ENCODE measurements at regions not wholly inside any gene's neighbourhood (a gene's known extent, or its start where the extent isn't known, plus 50 kb on each side); places are given as distances from the start of the nearest gene placed in this dataset.

- no peaks in the 10 kb centered on the region for H3K27me3 ChIP-seq (ENCODE audit: insufficient read depth, low read length, poor library complexity, severe bottlenecking)
- H3F3A ChIP-seq (ENCODE audit: low read depth): no peaks in the 10 kb centered on the region
- H3K9me2 ChIP-seq (replicated peaks; ENCODE audit: low read depth, low read length): no peaks in the 10 kb centered on the region
- peak overlapping the region; percentile 63 for H3K4me2 ChIP-seq (ENCODE audit: low read depth, low read length, poor library complexity, severe bottlenecking)
- no peak overlapping the region for H3K4me3 ChIP-seq (ENCODE audit: low read length, poor library complexity, severe bottlenecking)
- H2AFZ ChIP-seq (ENCODE audit: low read length): no peak overlapping the region
- no peaks in the 10 kb centered on the region for H3K36me3 ChIP-seq (ENCODE audit: insufficient read depth, low read length)
- no peaks in the 10 kb centered on the region for H3K79me2 ChIP-seq (ENCODE audit: insufficient read depth, low read length)
- H3K4me1 ChIP-seq (ENCODE audit: insufficient read depth, low read length, poor library complexity, severe bottlenecking): peaks cover 21% of the 10 kb centered on the region
- H3K9me3 ChIP-seq (ENCODE audit: insufficient read depth, low read depth, low read length): no peaks in the 10 kb centered on the region
- no peak overlapping the region for H3K9ac ChIP-seq (ENCODE audit: low read depth, low read length, poor library complexity, severe bottlenecking)
- H4K20me1 ChIP-seq (ENCODE audit: insufficient read depth, low read length, poor library complexity, severe bottlenecking): no peaks in the 10 kb centered on the region
- TF ChIP-seq EZH2phosphoT487 (IDR thresholded peaks at IDR 0.05; ENCODE audit: borderline replicate concordance) (no peak), CTCF (conservative IDR thresholded peaks at IDR 0.05; ENCODE audit: low read length) (no peak)
These were observed 58.7 kb upstream of the SIM2 start for GRCh38 chr21:36640174-36640720.

GRCh38 chr21:36640721-36641244 is 58.1 kb upstream of the SIM2 start:
- H4K20me1 ChIP-seq (ENCODE audit: insufficient read depth, low read length, poor library complexity, severe bottlenecking): no peaks in the 10 kb centered on the region
- no peaks in the 10 kb centered on the region for H3F3A ChIP-seq (ENCODE audit: low read depth)
- H2AFZ ChIP-seq (ENCODE audit: low read length): no peak overlapping the region
- H3K4me1 ChIP-seq (ENCODE audit: insufficient read depth, low read length, poor library complexity, severe bottlenecking): peaks cover 21% of the 10 kb centered on the region
- no peaks in the 10 kb centered on the region for H3K36me3 ChIP-seq (ENCODE audit: insufficient read depth, low read length)
- no peaks in the 10 kb centered on the region for H3K9me3 ChIP-seq (ENCODE audit: insufficient read depth, low read depth, low read length)
- H3K9me2 ChIP-seq (replicated peaks; ENCODE audit: low read depth, low read length): no peaks in the 10 kb centered on the region
- H3K9ac ChIP-seq (ENCODE audit: low read depth, low read length, poor library complexity, severe bottlenecking): no peak overlapping the region
- H3K4me3 ChIP-seq (ENCODE audit: low read length, poor library complexity, severe bottlenecking): no peak overlapping the region
- TF ChIP-seq EZH2phosphoT487 (IDR thresholded peaks at IDR 0.05; ENCODE audit: borderline replicate concordance) (no peak), CTCF (conservative IDR thresholded peaks at IDR 0.05; ENCODE audit: low read length) (peak; percentile 44)
- H3K4me2 ChIP-seq (ENCODE audit: low read depth, low read length, poor library complexity, severe bottlenecking): peak overlapping the region; percentile 63
- no peaks in the 10 kb centered on the region for H3K27me3 ChIP-seq (ENCODE audit: insufficient read depth, low read length, poor library complexity, severe bottlenecking)
- no peaks in the 10 kb centered on the region for H3K79me2 ChIP-seq (ENCODE audit: insufficient read depth, low read length)

GRCh38 chr21:36641346-36641745 is 57.6 kb upstream of the SIM2 start:
- TF ChIP-seq EZH2phosphoT487 (IDR thresholded peaks at IDR 0.05; ENCODE audit: borderline replicate concordance) (no peak), CTCF (conservative IDR thresholded peaks at IDR 0.05; ENCODE audit: low read length) (no peak)
- no peaks in the 10 kb centered on the region for H3K27me3 ChIP-seq (ENCODE audit: insufficient read depth, low read length, poor library complexity, severe bottlenecking)
- no peaks in the 10 kb centered on the region for H3K9me3 ChIP-seq (ENCODE audit: insufficient read depth, low read depth, low read length)
- H3K4me1 ChIP-seq (ENCODE audit: insufficient read depth, low read length, poor library complexity, severe bottlenecking): peaks cover 21% of the 10 kb centered on the region
- H4K20me1 ChIP-seq (ENCODE audit: insufficient read depth, low read length, poor library complexity, severe bottlenecking): no peaks in the 10 kb centered on the region
- no peaks in the 10 kb centered on the region for H3K79me2 ChIP-seq (ENCODE audit: insufficient read depth, low read length)
- H3F3A ChIP-seq (ENCODE audit: low read depth): no peaks in the 10 kb centered on the region
- H3K4me2 ChIP-seq (ENCODE audit: low read depth, low read length, poor library complexity, severe bottlenecking): no peak overlapping the region
- H3K36me3 ChIP-seq (ENCODE audit: insufficient read depth, low read length): no peaks in the 10 kb centered on the region
- H3K4me3 ChIP-seq (ENCODE audit: low read length, poor library complexity, severe bottlenecking): no peak overlapping the region
- H3K9ac ChIP-seq (ENCODE audit: low read depth, low read length, poor library complexity, severe bottlenecking): no peak overlapping the region
- H2AFZ ChIP-seq (ENCODE audit: low read length): no peak overlapping the region
- no peaks in the 10 kb centered on the region for H3K9me2 ChIP-seq (replicated peaks; ENCODE audit: low read depth, low read length)
